ENCODE measurements at regions not wholly inside any gene's neighbourhood (a gene's known extent, or its start where the extent isn't known, plus 50 kb on each side); places are given as distances from the start of the nearest gene placed in this dataset.

- DNase-seq (ENCODE audit: low read depth): no peak
Measured at GRCh38 chr22:34430386-34430785, 510.1 kb upstream of the LARGE1 start.

GRCh38 chr22:34434371-34434770, 514.1 kb upstream of the LARGE1 start:
- no peak for DNase-seq (ENCODE audit: low read depth)

GRCh38 chr22:34437140-34437539, 516.9 kb upstream of the LARGE1 start:
- no peak for DNase-seq (ENCODE audit: low read depth)

GRCh38 chr22:34454598-34454997, 534.3 kb upstream of the LARGE1 start:
- no peak for DNase-seq (ENCODE audit: low read depth)

GRCh38 chr22:34462795-34463194, 542.5 kb upstream of the LARGE1 start:
- DNase-seq (ENCODE audit: low read depth): no peak

- DNase-seq (ENCODE audit: low read depth): no peak
Measured at GRCh38 chr22:34475886-34476285, 555.6 kb upstream of the LARGE1 start.

- DNase-seq (ENCODE audit: low read depth): no peak
Measured at GRCh38 chr22:34476762-34477161, 556.5 kb upstream of the LARGE1 start.

- no peak for DNase-seq (ENCODE audit: low read depth)
Measured at GRCh38 chr22:34481090-34481489, 560.8 kb upstream of the LARGE1 start.

GRCh38 chr22:34486381-34486780, 566.1 kb upstream of the LARGE1 start:
- no peak for DNase-seq (ENCODE audit: low read depth)

GRCh38 chr22:34489861-34490260, 569.6 kb upstream of the LARGE1 start:
- no peak for DNase-seq (ENCODE audit: low read depth)

GRCh38 chr22:34490886-34491285, 570.6 kb upstream of the LARGE1 start:
- no peak for DNase-seq (ENCODE audit: low read depth)

- no peak for DNase-seq (ENCODE audit: low read depth)
Measured at GRCh38 chr22:34493486-34493885, 572.5 kb upstream of the ISX start.

- DNase-seq (ENCODE audit: low read depth): no peak
Measured at GRCh38 chr22:34501366-34501965, 564.5 kb upstream of the ISX start.

- no peak for DNase-seq (ENCODE audit: low read depth)
Measured at GRCh38 chr22:34502821-34503220, 563.1 kb upstream of the ISX start.

- no peak for DNase-seq (ENCODE audit: low read depth)
Measured at GRCh38 chr22:34508797-34509196, 557.2 kb upstream of the ISX start.

GRCh38 chr22:34526681-34527080, 539.3 kb upstream of the ISX start:
- no peak for DNase-seq (ENCODE audit: low read depth)

- DNase-seq (ENCODE audit: low read depth): no peak
Measured at GRCh38 chr22:34534101-34534500, 531.9 kb upstream of the ISX start.

- no peak for DNase-seq (ENCODE audit: low read depth)
Measured at GRCh38 chr22:34567367-34567766, 498.6 kb upstream of the ISX start.

GRCh38 chr22:34570408-34570807, 495.6 kb upstream of the ISX start:
- no peak for DNase-seq (ENCODE audit: low read depth)

GRCh38 chr22:34579519-34579918, 486.4 kb upstream of the ISX start:
- no peak for DNase-seq (ENCODE audit: low read depth)

GRCh38 chr22:34587357-34588356, 478.3 kb upstream of the ISX start:
- DNase-seq (ENCODE audit: low read depth): no peak

GRCh38 chr22:34588871-34589545, 476.9 kb upstream of the ISX start:
- DNase-seq (ENCODE audit: low read depth): no peak
